Lung (tissue), 11 donors: ENCODE measurements at regions not wholly inside any gene's neighbourhood (a gene's known extent, or its start where the extent isn't known, plus 50 kb on each side); places are given as distances from the start of the nearest gene placed in this dataset.

ENCODE experiments used
- ATAC-seq: fragments of 200-7000 bp; cut with Tn5 transposase; one replicate; pipeline ENCODE4 v1.9.1; 2020; ENCODE audit warnings: moderate number of reproducible peaks; ENCODE audit not compliant: insufficient read depth, low FRiP score
- DNase-seq, 3 donors: peaks; one replicate each; pipeline ENCODE4 v3.0.0-alpha.2; 2013 to 2017
- H3K27ac ChIP-seq, 2 donors: one replicate each; pipeline ENCODE4 v1.5.1; 2013; ENCODE audit warnings: mild to moderate bottlenecking in 2 of 2, moderate library complexity in 2 of 2, control low read depth in 1 of 2, inconsistent platforms in 1 of 2, low read depth in 1 of 2, low read length in 1 of 2
- H3K27me3 ChIP-seq, 3 donors: one replicate each; pipeline ENCODE4 v1.5.1; 2013; ENCODE audit warnings: low read length in 2 of 3; ENCODE audit not compliant: control insufficient read depth in 3 of 3, insufficient read depth in 3 of 3
- H3K36me3 ChIP-seq, 4 donors: one replicate each; pipeline ENCODE4 v1.5.1; 2013; ENCODE audit warnings: low read length in 4 of 4, mild to moderate bottlenecking in 1 of 4, moderate library complexity in 1 of 4; ENCODE audit not compliant: control insufficient read depth in 4 of 4, insufficient read depth in 4 of 4
- H3K4me1 ChIP-seq, 5 donors: one replicate each; pipeline ENCODE4 v1.5.1; 2013; ENCODE audit warnings: low read length in 5 of 5, mild to moderate bottlenecking in 2 of 5, moderate library complexity in 1 of 5; ENCODE audit not compliant: control insufficient read depth in 5 of 5, insufficient read depth in 5 of 5
- H3K4me3 ChIP-seq: one replicate; pipeline ENCODE4 v1.5.1; 2013; ENCODE audit warnings: mild to moderate bottlenecking, control low read depth, moderate library complexity
- H3K9ac ChIP-seq, 2 donors: one replicate each; pipeline ENCODE4 v1.5.1; 2013; ENCODE audit warnings: low read length in 2 of 2, control low read depth in 1 of 2; ENCODE audit not compliant: insufficient read depth in 1 of 2
- H3K9me3 ChIP-seq, 4 donors: one replicate each; pipeline ENCODE4 v1.5.1; 2013; ENCODE audit warnings: low read length in 3 of 4, mild to moderate bottlenecking in 1 of 4, moderate library complexity in 1 of 4; ENCODE audit not compliant: control insufficient read depth in 4 of 4, insufficient read depth in 3 of 4
- WGBS, 2 donors: extraction: QIAGEN DNeasy Blood & Tissue Kit; methylation state at CpG; one replicate each; pipeline ENCODE4 v1.1.7; 2013; 5-methylcytosine and 5-hydroxymethylcytosine counted together
- TF ChIP-seq, protein P1 (sequence below): IDR thresholded peaks from 2 replicates; pipeline ENCODE4 v1.5.1; 2012; ENCODE audit warnings: mild to moderate bottlenecking; ENCODE audit errors: control extremely low read depth, extremely low read depth
- donor health status: control.
- donor health status: control.
- donor health status: Bipolar disorder and iron deficiency.
- donor health status: healthy.
- donor health status: DM: yes; HTN: yes; CAD: no.

DNA sequence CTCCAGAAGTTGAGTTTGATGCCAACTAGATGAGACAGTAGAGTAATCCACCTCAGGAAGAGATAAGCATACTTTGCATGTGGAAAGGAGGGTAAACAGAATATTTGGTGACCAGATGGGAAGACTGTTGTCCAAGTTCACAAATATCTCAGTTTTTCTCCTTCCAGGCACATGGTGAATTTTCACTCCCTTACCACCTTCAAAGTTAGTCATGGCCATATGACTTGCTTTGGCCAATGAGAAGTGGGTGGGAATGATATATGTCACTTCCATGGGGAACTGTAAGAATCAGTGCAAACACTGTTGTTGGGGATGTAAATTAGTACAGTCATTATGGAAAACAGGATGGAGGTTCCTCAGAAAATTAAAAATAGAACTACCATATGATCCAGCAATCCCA is 105.8 kb downstream of the SPATA19 start:
- DNase-seq, result no peak
- Histone ChIP-seq H3K4me1 (no peaks in the 10 kb centered on the region), H3K9me3 (no peaks in the 10 kb centered on the region), H3K27me3 (peaks cover 0 to 6% (median 0%) of the 10 kb centered on the region in 3 donors), H3K9ac (no peak overlapping the region), H3K4me3 (no peak overlapping the region), H3K27ac (no peak overlapping the region), H3K36me3 (no peaks in the 10 kb centered on the region)
- ATAC-seq, result no peak
- TF ChIP-seq, protein P1, sequence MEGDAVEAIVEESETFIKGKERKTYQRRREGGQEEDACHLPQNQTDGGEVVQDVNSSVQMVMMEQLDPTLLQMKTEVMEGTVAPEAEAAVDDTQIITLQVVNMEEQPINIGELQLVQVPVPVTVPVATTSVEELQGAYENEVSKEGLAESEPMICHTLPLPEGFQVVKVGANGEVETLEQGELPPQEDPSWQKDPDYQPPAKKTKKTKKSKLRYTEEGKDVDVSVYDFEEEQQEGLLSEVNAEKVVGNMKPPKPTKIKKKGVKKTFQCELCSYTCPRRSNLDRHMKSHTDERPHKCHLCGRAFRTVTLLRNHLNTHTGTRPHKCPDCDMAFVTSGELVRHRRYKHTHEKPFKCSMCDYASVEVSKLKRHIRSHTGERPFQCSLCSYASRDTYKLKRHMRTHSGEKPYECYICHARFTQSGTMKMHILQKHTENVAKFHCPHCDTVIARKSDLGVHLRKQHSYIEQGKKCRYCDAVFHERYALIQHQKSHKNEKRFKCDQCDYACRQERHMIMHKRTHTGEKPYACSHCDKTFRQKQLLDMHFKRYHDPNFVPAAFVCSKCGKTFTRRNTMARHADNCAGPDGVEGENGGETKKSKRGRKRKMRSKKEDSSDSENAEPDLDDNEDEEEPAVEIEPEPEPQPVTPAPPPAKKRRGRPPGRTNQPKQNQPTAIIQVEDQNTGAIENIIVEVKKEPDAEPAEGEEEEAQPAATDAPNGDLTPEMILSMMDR, result no peak

DNA sequence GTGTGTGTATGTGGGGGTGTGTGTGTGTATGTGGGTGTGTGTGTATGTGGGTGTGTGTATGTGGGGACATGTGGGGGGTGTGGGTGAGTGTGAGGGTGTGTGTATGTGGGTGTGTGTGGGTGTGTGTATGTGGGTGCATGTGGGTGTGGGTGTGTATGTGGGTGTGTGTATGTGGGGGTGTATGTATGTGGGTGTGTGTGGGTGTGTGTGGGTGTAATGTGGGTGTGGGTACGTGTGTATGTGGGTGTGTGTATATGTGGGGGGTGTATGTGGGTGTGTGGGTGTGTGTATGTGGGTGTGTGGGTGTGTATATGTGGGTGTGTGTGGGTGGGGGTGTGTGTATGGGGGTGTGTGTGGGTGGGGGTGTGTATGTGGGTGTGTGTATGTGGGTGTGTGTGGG is 106.7 kb downstream of the SPATA19 start:
- no peaks in the 10 kb centered on the region for H3K9me3 ChIP-seq
- TF ChIP-seq, protein P1, result no peak
- H3K9ac ChIP-seq, result no peak overlapping the region
- peaks cover 0 to 6% (median 0%) of the 10 kb centered on the region in 3 donors for H3K27me3 ChIP-seq
- no peaks in the 10 kb centered on the region for H3K36me3 ChIP-seq
- H3K4me1 ChIP-seq, result no peaks in the 10 kb centered on the region
- DNase-seq (no peak), ATAC-seq (no peak)
- no peak overlapping the region for H3K27ac ChIP-seq
- H3K4me3 ChIP-seq, result no peak overlapping the region
- 85 to 89% methylated on average over 1 of the region's 1 CpG for WGBS, 2 donors

DNA sequence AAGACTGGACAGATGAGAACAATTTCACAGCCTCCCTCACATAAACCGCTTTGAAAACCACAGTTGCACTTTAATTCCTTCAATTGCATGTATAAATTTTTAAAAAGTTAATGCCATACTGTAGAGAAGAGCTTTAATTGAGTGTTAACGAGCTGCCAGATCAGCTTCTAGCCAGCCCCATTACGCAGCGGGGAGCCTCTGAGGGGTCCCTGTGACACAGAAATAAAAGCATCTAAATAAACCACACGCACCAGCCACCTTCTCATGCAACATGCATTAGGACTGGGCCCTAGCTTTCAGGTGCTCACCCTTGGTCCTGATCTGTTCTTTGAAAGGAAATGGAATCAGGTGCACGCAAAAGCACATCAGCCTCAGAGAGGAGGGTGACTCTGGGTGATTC is 111.7 kb downstream of the SPATA19 start:
- Histone ChIP-seq H3K9me3 (no peaks in the 10 kb centered on the region), H3K36me3 (no peaks in the 10 kb centered on the region), H3K9ac (no peak overlapping the region), H3K4me3 (no peak overlapping the region), H3K4me1 (no peaks in the 10 kb centered on the region), H3K27ac (no peak overlapping the region), H3K27me3 (peaks cover 0 to 4% (median 0%) of the 10 kb centered on the region in 3 donors)
- DNase-seq, result no peak
- TF ChIP-seq, protein P1, result no peak
- ATAC-seq, result no peak
- 76 to 81% methylated on average over 6 of the region's 6 CpGs for WGBS, 2 donors

DNA sequence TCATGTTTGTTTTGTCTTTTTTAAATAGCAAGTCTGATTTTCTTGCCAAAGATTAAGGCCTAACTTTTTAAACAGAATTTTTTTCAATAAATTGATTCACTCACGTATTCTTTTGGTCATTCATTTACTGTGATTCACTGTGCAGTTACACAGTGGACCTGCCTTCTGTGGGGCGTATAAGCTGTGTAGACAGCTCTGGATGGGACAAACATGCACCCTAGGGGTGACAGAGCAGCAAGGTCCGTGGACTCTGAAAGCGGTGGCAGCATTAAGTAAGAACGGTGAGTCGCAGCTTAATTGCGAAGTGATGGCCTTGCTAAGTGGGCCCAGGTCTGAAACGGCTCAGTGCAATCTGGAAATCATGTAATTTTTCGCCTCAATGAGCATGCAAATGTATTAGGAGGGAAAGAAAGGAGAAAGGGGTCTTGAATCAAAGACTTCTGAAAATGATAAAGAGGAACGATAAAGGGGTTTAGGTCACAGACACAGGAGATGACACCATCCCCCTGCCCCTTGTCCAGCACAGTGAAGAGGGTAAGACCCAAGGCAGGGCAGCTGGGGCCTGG is 113.1 kb downstream of the SPATA19 start:
- DNase-seq (no peak), ATAC-seq (no peak)
- TF ChIP-seq, protein P1, result no peak
- no peak overlapping the region for H3K27ac ChIP-seq
- H3K4me1 ChIP-seq, result no peaks in the 10 kb centered on the region
- H3K4me3 ChIP-seq, result no peak overlapping the region
- H3K9ac ChIP-seq, result no peak overlapping the region
- H3K27me3 ChIP-seq, result peaks cover 0 to 4% (median 0%) of the 10 kb centered on the region in 3 donors
- 85 to 87% methylated on average over 10 of the region's 10 CpGs for WGBS, 2 donors
- no peaks in the 10 kb centered on the region for H3K9me3 ChIP-seq
- no peaks in the 10 kb centered on the region for H3K36me3 ChIP-seq
